ENCODE measurements at regions not wholly inside any gene's neighbourhood (a gene's known extent, or its start where the extent isn't known, plus 50 kb on each side); places are given as distances from the start of the nearest gene placed in this dataset.

DNA sequence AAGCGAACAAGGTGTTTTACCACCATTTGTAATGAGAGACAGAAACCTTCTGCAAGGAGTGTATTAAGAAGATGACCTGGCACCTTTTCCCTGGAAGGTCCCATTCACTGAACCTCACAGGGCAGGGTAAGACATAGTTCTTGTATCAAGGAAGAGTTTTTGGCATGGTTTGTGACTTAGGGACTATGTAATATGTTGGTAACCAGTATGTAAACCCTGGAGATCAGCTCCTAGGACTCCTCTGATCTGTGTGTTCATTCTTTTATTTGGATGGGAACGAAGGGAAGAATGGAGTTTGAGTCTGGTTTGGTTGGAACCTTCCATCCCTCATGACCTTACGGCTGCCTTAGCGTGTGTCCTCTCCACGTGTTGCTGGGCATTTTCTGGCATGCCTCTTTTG is 175.4 kb downstream of the CAND1 start:
- TF ChIP-seq, protein P1, sequence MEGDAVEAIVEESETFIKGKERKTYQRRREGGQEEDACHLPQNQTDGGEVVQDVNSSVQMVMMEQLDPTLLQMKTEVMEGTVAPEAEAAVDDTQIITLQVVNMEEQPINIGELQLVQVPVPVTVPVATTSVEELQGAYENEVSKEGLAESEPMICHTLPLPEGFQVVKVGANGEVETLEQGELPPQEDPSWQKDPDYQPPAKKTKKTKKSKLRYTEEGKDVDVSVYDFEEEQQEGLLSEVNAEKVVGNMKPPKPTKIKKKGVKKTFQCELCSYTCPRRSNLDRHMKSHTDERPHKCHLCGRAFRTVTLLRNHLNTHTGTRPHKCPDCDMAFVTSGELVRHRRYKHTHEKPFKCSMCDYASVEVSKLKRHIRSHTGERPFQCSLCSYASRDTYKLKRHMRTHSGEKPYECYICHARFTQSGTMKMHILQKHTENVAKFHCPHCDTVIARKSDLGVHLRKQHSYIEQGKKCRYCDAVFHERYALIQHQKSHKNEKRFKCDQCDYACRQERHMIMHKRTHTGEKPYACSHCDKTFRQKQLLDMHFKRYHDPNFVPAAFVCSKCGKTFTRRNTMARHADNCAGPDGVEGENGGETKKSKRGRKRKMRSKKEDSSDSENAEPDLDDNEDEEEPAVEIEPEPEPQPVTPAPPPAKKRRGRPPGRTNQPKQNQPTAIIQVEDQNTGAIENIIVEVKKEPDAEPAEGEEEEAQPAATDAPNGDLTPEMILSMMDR (IDR thresholded peaks at IDR 0.05; ENCODE audit: insufficient read depth, low read length, poor library complexity, severe bottlenecking) = no peak
- TF ChIP-seq EZH2phosphoT487 (conservative IDR thresholded peaks at IDR 0.05; ENCODE audit: low read length) = no peak
